ENCODE measurements at regions not wholly inside any gene's neighbourhood (a gene's known extent, or its start where the extent isn't known, plus 50 kb on each side); places are given as distances from the start of the nearest gene placed in this dataset.
"Not testable (repeated sequence)": the region's sequence is repeated elsewhere in the genome, so short reads cannot be mapped to it uniquely, and the experiment has no call there.

GRCh38 chrX:124181515-124181914, 150.9 kb upstream of the TEX13D start:
- not testable (repeated sequence) for H3K27me3 Mint-ChIP-seq; ATAC-seq (replicated peaks)

GRCh38 chrX:124190440-124190839, 142.0 kb upstream of the TEX13D start:
- Mint-ChIP-seq H3K9me3 (no peaks in the 10 kb centered on the region), H3K36me3 (ENCODE audit: low read depth) (no peaks in the 10 kb centered on the region), H3K4me3 (no peak overlapping the region), H3K4me1 (no peaks in the 10 kb centered on the region), H3K27me3 (no peaks in the 10 kb centered on the region), H3K27ac (no peak overlapping the region)
- ATAC-seq (replicated peaks): no peak

More at GRCh38 chrX:124181515-124181914, 150.9 kb upstream of the TEX13D start:
- not testable (repeated sequence) for H3K36me3 Mint-ChIP-seq (ENCODE audit: low read depth); H3K4me1 Mint-ChIP-seq; H3K27ac Mint-ChIP-seq; H3K4me3 Mint-ChIP-seq; H3K9me3 Mint-ChIP-seq

GRCh38 chrX:124194199-124194598, 138.3 kb upstream of the TEX13D start:
- no peak overlapping the region for H3K27ac Mint-ChIP-seq
- no peak for ATAC-seq (replicated peaks)
- H3K9me3 Mint-ChIP-seq: no peaks in the 10 kb centered on the region
- H3K36me3 Mint-ChIP-seq (ENCODE audit: low read depth): no peaks in the 10 kb centered on the region
- no peaks in the 10 kb centered on the region for H3K4me1 Mint-ChIP-seq
- H3K4me3 Mint-ChIP-seq: no peak overlapping the region
- H3K27me3 Mint-ChIP-seq: no peaks in the 10 kb centered on the region

- H3K36me3 Mint-ChIP-seq (ENCODE audit: low read depth): no peaks in the 10 kb centered on the region
- no peaks in the 10 kb centered on the region for H3K27me3 Mint-ChIP-seq
- no peak overlapping the region for H3K27ac Mint-ChIP-seq
- no peak for ATAC-seq (replicated peaks)
- no peaks in the 10 kb centered on the region for H3K4me1 Mint-ChIP-seq
- no peak overlapping the region for H3K4me3 Mint-ChIP-seq
- H3K9me3 Mint-ChIP-seq: no peaks in the 10 kb centered on the region
Measured at GRCh38 chrX:124194901-124195300, 137.6 kb upstream of the TEX13D start.

- H3K36me3 Mint-ChIP-seq (ENCODE audit: low read depth): no peaks in the 10 kb centered on the region
- H3K4me1 Mint-ChIP-seq: no peaks in the 10 kb centered on the region
- H3K4me3 Mint-ChIP-seq: no peak overlapping the region
- H3K27ac Mint-ChIP-seq: no peak overlapping the region
- ATAC-seq (replicated peaks): no peak
- H3K9me3 Mint-ChIP-seq: peaks cover 5% of the 10 kb centered on the region
- H3K27me3 Mint-ChIP-seq: no peaks in the 10 kb centered on the region
Measured at GRCh38 chrX:124203311-124203710, 129.1 kb upstream of the TEX13D start.

- Mint-ChIP-seq H3K27me3 (no peaks in the 10 kb centered on the region), H3K4me3 (no peak overlapping the region), H3K4me1 (peaks cover 5% of the 10 kb centered on the region), H3K27ac (no peak overlapping the region), H3K9me3 (no peaks in the 10 kb centered on the region), H3K36me3 (ENCODE audit: low read depth) (no peaks in the 10 kb centered on the region)
- ATAC-seq (replicated peaks): no peak
Measured at GRCh38 chrX:124208660-124209059, 123.8 kb upstream of the TEX13D start.

GRCh38 chrX:124209792-124210576, 122.5 kb upstream of the TEX13D start:
- H3K9me3 Mint-ChIP-seq: no peaks in the 10 kb centered on the region
- no peak overlapping the region for H3K27ac Mint-ChIP-seq
- ATAC-seq (replicated peaks): no peak
- H3K36me3 Mint-ChIP-seq (ENCODE audit: low read depth): no peaks in the 10 kb centered on the region
- no peak overlapping the region for H3K4me3 Mint-ChIP-seq
- no peaks in the 10 kb centered on the region for H3K27me3 Mint-ChIP-seq
- peaks cover 12% of the 10 kb centered on the region for H3K4me1 Mint-ChIP-seq

- no peaks in the 10 kb centered on the region for H3K36me3 Mint-ChIP-seq (ENCODE audit: low read depth)
- no peak overlapping the region for H3K4me3 Mint-ChIP-seq
- no peak overlapping the region for H3K27ac Mint-ChIP-seq
- no peaks in the 10 kb centered on the region for H3K27me3 Mint-ChIP-seq
- H3K9me3 Mint-ChIP-seq: no peaks in the 10 kb centered on the region
- H3K4me1 Mint-ChIP-seq: peaks cover 27% of the 10 kb centered on the region
- ATAC-seq (replicated peaks): peak; percentile 71
Measured at GRCh38 chrX:124211312-124211942, 121.0 kb upstream of the TEX13D start.

GRCh38 chrX:124212622-124213021, 119.8 kb upstream of the TEX13D start:
- ATAC-seq (replicated peaks): peak; percentile 56
- H3K27ac Mint-ChIP-seq: peak overlapping the region; percentile 28
- H3K4me1 Mint-ChIP-seq: peaks cover 32% of the 10 kb centered on the region
- H3K27me3 Mint-ChIP-seq: no peaks in the 10 kb centered on the region
- H3K4me3 Mint-ChIP-seq: peak overlapping the region; percentile 33
- H3K9me3 Mint-ChIP-seq: no peaks in the 10 kb centered on the region
- H3K36me3 Mint-ChIP-seq (ENCODE audit: low read depth): no peaks in the 10 kb centered on the region

- Mint-ChIP-seq H3K4me3 (peak overlapping the region; percentile 78), H3K27me3 (no peaks in the 10 kb centered on the region), H3K36me3 (ENCODE audit: low read depth) (no peaks in the 10 kb centered on the region), H3K9me3 (no peaks in the 10 kb centered on the region), H3K4me1 (peaks cover 56% of the 10 kb centered on the region), H3K27ac (peak overlapping the region; percentile 91)
- ATAC-seq (replicated peaks): no peak
Measured at GRCh38 chrX:124215786-124216185, 116.7 kb upstream of the TEX13D start.

GRCh38 chrX:124216396-124217115, 115.9 kb upstream of the TEX13D start:
- H3K36me3 Mint-ChIP-seq (ENCODE audit: low read depth): no peaks in the 10 kb centered on the region
- H3K27ac Mint-ChIP-seq: peak overlapping the region; percentile 91
- H3K4me3 Mint-ChIP-seq: peak overlapping the region; percentile 78
- H3K4me1 Mint-ChIP-seq: peaks cover 56% of the 10 kb centered on the region
- no peak for ATAC-seq (replicated peaks)
- H3K9me3 Mint-ChIP-seq: no peaks in the 10 kb centered on the region
- H3K27me3 Mint-ChIP-seq: no peaks in the 10 kb centered on the region

GRCh38 chrX:124217304-124218251, 114.9 kb upstream of the TEX13D start:
- Mint-ChIP-seq H3K27ac (peak overlapping the region; percentile 91), H3K9me3 (no peaks in the 10 kb centered on the region), H3K36me3 (ENCODE audit: low read depth) (no peaks in the 10 kb centered on the region), H3K4me3 (peak overlapping the region; percentile 78), H3K27me3 (no peaks in the 10 kb centered on the region), H3K4me1 (peaks cover 56% of the 10 kb centered on the region)
- peak; percentile 92 for ATAC-seq (replicated peaks)

GRCh38 chrX:124223524-124223923, 108.9 kb upstream of the TEX13D start:
- Mint-ChIP-seq H3K9me3 (no peaks in the 10 kb centered on the region), H3K4me1 (peaks cover 24% of the 10 kb centered on the region), H3K27me3 (no peaks in the 10 kb centered on the region), H3K36me3 (ENCODE audit: low read depth) (no peaks in the 10 kb centered on the region), H3K27ac (no peak overlapping the region), H3K4me3 (peak overlapping the region; percentile 65)
- ATAC-seq (replicated peaks): peak; percentile 39

- Mint-ChIP-seq H3K4me1 (peaks cover 14% of the 10 kb centered on the region), H3K27me3 (no peaks in the 10 kb centered on the region)
- no peak for ATAC-seq (replicated peaks)
Measured at GRCh38 chrX:124224528-124224927, 107.9 kb upstream of the TEX13D start.

More at GRCh38 chrX:124224528-124224927, 107.9 kb upstream of the TEX13D start:
- no peak overlapping the region for H3K4me3 Mint-ChIP-seq
- no peaks in the 10 kb centered on the region for H3K9me3 Mint-ChIP-seq
- H3K27ac Mint-ChIP-seq: no peak overlapping the region
- no peaks in the 10 kb centered on the region for H3K36me3 Mint-ChIP-seq (ENCODE audit: low read depth)

All from activated T-helper 17 cell treated with anti-CD3 and anti-CD28 coated beads, Interleukin-2, amount 50 U/mL, for 72 hours (primary cell).